ENCODE measurements at regions not wholly inside any gene's neighbourhood (a gene's known extent, or its start where the extent isn't known, plus 50 kb on each side); places are given as distances from the start of the nearest gene placed in this dataset.

DNA sequence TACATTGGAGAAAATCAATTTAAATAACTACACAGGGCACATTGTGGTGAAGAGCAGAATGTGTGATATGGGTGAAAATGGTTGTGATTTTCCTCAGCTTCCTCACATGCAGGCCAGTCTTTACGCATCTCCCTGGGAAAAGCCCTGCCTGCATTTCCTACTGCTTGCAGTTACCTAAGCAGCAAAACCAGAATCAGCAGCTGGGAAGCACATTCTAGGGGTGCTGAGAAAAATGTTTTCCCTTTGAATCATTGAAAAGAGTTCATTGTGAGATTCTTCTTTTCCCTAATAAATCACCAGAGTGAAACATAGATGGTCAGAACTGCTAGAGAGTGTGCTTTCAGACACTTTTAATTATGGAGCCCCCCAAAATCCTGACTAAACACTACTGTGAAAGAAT is 656.0 kb downstream of the TDRD15 start:
- no peak for TF ChIP-seq EZH2 (IDR thresholded peaks at IDR 0.05; ENCODE audit: low read length, missing control alignments)
- TF ChIP-seq, protein P1, sequence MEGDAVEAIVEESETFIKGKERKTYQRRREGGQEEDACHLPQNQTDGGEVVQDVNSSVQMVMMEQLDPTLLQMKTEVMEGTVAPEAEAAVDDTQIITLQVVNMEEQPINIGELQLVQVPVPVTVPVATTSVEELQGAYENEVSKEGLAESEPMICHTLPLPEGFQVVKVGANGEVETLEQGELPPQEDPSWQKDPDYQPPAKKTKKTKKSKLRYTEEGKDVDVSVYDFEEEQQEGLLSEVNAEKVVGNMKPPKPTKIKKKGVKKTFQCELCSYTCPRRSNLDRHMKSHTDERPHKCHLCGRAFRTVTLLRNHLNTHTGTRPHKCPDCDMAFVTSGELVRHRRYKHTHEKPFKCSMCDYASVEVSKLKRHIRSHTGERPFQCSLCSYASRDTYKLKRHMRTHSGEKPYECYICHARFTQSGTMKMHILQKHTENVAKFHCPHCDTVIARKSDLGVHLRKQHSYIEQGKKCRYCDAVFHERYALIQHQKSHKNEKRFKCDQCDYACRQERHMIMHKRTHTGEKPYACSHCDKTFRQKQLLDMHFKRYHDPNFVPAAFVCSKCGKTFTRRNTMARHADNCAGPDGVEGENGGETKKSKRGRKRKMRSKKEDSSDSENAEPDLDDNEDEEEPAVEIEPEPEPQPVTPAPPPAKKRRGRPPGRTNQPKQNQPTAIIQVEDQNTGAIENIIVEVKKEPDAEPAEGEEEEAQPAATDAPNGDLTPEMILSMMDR (conservative IDR thresholded peaks at IDR 0.05 in 1 of 2, IDR thresholded peaks at IDR 0.05 in 1 of 2; ENCODE audit: low read depth in 1 of 2, low read length in 2 of 2) = no peak
